ENCODE measurements at regions not wholly inside any gene's neighbourhood (a gene's known extent, or its start where the extent isn't known, plus 50 kb on each side); places are given as distances from the start of the nearest gene placed in this dataset.
"Not testable (repeated sequence)": the region's sequence is repeated elsewhere in the genome, so short reads cannot be mapped to it uniquely, and the experiment has no call there.

DNA sequence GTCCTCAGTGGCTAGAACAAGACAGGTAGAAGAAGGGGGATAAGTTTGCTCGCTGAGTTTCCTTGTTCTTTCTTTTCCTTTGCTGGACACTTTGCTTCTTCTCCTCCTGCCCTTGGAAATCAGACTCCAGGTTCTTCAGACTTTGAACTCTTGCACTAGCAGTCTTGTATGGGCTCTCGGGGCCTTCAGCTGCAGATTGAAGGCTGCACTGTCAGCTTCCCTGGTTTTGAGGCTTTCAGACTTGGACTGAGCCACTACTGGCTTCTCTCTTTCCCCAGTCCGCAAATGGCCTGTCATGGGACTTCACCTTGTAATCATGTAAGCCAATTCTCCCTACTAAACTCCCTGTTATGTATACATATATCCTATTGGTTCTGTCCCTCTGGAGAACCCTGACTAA is 379.8 kb downstream of the NDFIP2 start:
- DNase-seq = no peak

DNA sequence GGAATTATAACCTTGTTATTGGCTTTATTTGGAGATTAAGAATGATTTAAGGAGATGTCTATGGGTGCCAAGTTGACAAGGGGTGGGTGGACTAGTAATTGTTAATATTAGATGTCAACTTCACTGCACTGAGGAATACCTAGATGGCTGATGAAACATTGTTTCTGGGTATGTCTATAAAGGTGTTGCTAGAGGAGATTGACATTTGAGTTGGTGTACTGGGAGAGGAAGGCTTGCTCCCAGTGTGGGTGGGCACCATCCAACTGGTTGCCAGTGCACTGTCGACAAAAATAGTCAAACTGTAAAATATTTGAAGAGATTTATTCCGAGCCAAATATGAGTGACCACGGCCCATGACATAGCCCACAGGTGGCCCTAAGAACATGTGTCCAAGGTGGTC is 378.8 kb downstream of the NDFIP2 start:
- DNase-seq = no peak

DNA sequence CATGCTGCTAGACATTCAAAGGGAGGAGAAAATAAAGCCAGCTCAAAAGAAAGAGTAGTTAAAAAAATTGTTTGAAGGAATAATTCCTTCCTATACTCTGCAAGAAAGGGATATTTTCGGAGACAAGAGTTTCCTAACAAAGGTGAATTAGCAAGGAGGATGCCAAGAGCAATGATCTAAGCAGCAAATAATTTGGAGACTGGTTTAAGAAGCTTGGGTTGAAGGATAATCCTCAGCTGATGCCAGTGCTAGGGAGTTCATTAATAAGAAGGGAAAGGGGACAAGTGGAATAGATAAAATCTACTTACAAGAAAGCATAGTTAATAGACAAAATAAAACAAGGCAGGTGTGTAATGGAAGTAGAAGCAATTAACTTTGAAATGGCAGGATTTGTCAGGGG is 372.3 kb downstream of the NDFIP2 start:
- DNase-seq = no peak

DNA sequence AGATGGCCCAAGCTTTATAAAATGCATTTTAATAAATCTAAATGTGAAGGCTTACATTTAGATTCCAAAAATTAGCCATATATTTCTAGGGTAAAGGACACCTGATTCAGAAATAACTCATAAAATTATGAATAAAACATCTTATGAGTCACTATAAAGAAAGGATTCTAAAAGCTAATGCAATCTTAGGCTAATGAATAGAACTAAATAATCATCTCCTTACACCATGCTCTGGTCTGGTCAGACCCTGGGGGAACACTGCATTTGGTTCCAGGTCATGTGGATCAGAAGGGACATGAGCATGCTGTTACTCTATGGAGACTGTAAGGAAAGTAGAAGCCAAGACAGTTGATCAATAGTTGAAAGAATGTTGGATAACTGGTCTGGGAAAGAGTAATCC is 370.4 kb downstream of the NDFIP2 start:
- DNase-seq = no peak

DNA sequence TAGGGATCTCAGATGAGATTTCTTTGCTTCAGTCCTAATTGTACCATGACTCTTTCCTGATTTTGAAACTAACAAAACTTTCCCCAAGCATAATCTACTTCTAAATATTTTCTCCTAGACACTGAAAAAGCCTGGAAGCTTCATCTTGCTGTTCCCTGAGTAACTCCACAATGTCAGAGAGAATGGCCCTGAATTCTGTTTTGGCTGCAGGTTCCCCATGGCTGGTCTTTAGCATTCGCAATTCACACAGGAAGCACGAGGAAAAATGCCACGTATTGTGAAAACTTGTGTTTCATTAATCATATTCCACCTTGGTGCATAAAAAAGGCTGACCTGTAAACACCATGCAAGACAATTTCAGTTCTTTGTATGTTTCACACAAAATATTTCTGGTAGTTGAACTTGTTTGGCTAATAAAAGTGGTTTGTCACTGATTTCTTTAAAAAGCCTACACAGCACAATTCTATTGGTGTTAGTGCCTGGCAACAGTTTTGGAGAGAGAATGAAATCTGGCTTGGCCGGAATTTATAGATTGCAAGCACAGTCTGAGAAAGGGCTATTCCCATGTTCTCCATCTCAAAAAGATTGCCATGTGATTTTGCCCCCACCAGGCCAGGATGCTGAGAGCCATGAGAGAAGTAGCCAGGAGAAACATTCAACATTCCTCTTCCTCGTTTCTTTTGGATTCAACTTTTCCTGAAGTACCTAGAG is 367.1 kb downstream of the NDFIP2 start:
- no peak for DNase-seq

DNA sequence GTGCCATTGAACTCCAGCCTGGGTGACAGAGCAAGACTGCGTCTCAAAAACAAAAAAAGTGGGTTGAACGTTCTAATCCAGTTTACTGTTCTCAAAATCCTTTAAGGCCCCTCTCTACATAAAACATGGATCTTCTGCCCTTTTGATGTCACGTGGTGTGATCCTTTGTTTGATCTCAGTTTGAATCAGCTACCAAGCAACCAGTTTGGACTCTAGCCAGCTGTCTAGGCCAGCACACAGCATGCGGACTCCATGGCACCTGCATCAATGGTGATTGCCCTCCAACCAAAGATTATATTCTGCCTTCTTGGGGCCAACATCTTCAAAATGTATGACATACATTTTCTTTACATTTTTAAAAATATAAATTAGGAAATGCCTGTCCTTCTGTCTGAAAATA is 365.4 kb downstream of the NDFIP2 start:
- no peak for DNase-seq

DNA sequence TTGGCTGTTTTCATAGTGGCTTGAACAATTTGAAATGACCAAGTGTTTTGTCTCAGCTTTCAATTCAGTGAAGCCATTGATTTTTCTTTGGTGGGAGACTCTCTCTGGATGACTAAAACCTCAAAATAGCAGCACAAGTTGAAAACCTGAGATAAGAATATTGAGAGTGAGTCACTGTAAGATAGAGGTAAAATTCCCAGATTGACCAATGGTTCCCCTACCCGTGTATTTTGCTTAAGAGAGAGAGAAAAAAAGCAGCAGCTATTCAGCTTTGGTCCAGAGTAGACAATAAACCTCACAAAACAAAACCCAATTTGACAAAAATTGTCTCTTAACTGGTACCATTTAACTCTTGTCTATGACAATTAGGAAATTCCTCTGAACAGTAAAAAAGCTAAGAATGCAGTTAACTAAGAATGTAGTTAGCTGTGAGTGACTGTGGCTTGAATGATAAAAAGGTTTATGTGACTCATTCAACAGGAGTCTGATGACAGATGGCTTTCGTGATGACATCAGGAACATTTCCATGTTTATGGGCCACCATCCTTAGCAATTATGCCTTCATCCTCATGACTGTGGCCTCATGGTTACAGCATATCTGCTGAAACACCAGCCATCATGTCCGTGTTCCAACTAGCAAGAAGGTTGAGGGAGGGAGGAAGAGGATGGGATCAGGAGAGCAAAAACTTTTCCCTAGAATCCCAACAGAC is 356.9 kb downstream of the NDFIP2 start:
- DNase-seq = no peak

DNA sequence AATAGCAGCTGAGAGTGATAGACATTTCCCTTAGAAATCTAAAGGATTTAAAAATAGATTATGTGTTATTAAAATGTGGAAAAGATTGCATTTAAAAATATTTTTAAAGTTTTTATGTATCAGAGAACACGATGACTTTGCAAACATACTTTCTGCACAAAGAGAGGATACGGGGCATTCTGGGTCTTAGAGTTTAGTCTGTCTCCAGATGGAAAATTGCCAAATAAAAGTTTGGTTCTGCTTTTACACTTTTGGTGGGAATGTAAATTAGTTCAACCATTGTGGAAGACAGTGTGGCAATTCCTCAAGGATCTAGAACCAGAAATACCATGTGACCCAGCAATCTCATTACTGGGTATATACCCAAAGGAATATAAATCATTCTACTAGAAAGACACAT is 355.2 kb downstream of the NDFIP2 start:
- not testable (repeated sequence) for DNase-seq

DNA sequence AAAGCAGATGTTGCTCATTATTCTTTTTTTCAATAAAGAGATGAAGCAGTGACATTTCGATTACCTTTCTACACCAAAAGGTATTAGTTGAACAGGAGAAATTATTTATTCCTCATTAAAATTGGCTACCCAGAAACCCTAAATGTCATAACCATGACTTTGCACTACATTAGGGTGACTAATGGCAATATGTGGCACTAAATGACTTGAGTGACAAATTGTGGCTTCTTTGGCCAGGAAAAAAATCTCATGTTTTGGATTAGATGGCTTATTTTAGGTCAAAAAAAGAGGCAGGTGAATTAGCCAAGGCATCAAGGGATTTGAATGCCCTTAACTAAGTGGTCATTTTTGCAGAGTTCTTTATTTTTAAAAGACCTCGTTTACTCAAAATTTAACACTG is 353.9 kb downstream of the NDFIP2 start:
- no peak for DNase-seq

DNA sequence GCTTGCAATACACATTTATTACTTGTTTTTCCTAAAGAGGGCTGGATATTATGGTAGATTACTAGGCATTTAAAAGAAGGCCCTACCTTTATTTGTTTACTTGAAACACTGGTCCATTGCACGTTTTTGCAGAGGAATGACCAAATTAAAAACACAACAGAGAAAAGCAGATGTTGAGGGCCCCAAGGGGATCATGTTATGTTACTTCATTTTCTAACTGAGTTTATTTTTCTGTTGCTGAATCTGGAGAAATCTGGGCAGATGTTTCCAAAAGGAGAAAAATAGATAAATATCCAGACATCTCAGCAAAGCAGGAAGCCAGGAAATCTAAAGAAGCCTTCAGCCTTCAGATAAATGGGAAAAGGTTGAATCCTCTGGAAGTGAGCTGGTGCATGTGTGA is 353.0 kb downstream of the NDFIP2 start:
- no peak for DNase-seq

- DNase-seq = no peak
Measured at GRCh38 chr13:79831556-79831955, 350.6 kb downstream of the NDFIP2 start.

GRCh38 chr13:79830945-79831344 is 350.0 kb downstream of the NDFIP2 start:
- DNase-seq = no peak

DNA sequence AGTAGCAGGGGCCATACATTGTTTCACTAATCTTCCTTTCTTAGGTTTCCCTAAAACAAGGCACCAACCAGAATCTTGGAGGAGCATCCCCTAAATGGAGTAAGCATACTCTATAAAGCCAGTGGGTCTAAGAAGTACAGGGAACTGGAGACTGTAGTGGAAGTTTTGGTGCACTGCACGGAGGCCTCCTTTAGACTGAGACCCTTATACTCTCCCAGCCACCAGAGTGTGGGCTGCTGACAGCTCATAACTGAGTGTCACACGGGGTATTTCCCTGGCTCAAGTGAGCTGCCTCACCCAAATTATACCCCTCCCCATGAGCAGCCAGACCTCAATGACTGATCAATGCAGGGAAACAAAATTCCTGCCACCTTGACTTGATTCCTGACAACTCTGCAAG is 349.5 kb downstream of the NDFIP2 start:
- no peak for DNase-seq

DNA sequence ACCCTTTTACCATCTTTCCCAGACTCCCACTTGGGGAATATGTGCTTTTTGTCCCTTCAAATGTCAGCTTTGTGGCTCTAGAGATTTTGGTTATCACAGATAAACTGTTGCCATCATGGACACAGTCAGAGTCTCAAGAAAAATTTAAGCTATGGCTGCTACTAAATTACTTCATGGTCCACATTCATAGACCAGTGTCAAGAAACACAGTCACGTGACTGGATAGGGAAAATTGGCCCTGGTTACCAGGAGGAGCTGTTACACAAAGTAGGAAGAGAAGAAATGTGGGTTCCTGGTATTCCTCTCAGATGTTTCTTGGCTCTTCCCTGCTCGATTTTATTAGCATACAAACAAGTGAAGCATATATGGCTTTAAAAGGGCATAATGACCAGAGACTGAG is 348.9 kb downstream of the NDFIP2 start:
- no peak for DNase-seq

DNA sequence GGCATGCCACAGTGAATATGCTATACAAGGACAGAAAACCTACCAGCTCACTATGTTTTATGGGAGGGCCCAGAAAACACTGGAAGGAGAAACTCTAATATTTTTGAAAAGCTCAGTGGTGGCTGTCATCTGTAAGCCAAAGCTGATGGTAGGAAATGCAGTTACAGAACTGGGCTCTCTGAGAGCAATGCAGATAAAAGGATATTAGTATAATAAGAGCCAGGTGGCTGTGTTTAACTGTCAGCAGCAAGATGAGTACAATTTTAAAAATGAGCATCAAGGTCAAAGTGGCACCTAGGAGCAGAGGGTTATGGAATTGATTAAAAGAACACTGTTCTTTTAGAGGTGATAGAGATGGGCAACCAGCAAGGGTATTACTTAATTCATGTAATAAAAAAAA is 345.0 kb downstream of the NDFIP2 start:
- no peak for DNase-seq

- no peak for DNase-seq
Measured at GRCh38 chr13:79815041-79815440, 334.1 kb downstream of the NDFIP2 start.

DNA sequence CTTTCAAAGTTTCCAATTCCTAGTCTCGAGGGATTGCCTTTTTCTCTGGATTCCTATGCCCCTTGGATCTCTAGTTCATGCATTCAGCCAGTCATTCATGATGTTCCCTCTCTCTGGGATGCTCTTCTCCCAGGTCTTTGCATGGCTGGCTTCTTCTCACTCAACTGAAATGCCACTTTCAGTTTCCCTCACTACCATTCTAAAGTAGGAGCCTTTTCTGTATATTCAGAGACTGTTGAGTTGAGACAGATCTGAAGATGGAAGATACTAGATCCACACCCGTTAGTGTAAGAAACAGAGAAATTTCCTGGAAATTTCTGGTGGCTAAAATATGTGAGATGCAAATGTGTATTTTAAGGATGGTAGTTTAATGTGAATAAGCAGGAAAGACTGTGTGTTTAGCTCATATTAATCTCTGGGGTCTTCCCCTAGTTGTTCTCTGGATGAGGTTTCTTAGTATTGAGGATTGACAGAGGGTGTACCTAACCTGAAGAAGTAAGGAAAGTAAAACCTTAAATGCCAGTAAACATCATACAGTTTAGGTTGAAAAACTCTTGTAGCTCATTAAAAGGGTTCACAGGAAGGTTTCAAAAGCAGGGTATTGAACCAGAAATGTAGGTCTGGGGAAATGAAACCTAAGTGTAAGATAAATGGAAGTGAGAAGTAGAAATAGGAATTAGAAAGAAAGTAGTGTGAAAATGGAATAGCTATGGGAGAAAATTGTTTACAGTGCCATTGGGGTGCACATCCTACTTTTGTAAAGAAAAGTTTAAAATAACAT is 331.3 kb downstream of the NDFIP2 start:
- no peak for DNase-seq

DNA sequence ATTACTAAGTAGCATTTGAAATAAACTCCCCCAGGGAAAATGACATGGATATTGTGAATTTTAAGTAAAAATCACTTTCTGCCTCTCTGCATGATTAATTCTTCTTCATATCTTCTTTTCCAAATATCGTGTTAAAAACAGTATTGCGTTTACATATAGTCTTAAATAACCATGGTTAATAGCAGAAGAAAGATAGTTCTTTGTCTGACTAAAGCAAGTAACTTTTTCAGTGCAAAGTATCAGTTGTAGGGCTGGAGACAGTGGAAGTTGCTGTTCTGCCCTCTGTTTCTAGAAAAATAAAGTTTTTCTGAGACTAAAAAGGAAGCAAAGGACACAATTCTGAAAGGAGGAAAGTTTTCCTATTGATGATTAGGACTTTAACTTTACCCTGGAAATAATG is 330.2 kb downstream of the NDFIP2 start:
- DNase-seq = no peak

DNA sequence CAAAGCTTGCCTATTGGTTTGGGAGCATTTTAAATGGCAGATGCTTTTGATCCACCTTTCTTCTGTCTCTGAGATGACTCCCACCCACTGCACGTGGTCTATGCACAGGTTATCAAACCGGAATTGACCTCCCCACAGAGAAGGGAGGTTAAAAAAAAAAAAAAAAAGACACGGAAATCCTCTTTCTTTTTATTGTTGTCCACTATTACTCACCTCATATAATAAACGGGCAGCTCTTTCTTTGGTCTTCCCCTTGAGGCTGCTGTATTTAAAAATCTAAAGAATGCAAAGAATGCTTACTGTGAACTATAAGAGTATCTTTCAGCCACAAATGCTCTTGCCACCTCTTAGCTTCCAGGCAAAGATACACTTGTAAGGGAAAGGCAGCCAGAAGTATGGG is 329.7 kb downstream of the NDFIP2 start:
- DNase-seq = no peak

DNA sequence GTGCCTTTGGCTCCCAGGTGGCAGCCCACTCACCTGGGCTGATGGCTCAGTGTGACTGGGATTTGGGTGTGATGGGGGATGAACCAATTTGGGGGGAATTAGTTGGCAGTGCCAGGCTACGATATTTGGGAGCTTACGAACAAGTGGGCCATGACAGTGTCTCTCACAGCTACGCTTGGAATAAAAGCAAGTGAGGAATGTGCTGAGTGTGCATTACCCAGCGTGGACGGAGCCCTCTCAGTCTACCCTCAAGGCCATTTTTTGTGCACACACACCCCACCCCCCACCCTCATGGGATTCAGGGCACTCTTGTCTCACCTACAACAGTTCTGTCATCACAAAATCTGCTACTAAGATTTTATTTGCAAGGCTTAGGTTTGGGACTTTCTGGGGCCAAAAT is 329.1 kb downstream of the NDFIP2 start:
- DNase-seq = no peak

GRCh38 chr13:79808475-79808874 is 327.5 kb downstream of the NDFIP2 start:
- DNase-seq = no peak

DNA sequence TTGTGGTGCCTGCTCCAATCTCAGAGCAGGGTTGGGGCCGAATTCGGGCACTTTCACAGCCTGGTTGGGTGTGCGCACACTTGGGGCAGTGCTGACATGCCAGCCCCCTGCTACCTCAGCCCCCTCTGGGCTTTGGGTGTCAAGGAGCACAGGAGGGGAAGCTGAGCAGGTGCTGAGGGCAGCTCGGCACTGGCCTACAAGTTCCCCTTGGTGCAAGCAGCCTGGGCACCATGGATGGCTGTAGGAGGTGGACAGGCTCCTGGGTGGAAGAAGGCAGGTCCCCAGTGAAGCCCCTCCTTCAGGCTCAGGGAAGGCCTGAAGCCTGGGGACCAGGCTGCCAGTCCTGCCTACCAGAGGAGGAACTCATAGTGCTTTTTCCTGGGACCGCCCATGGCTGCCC is 326.6 kb downstream of the NDFIP2 start:
- no peak for DNase-seq

GRCh38 chr13:79806821-79807220 is 325.9 kb downstream of the NDFIP2 start:
- no peak for DNase-seq

GRCh38 chr13:79805317-79805716 is 324.4 kb downstream of the NDFIP2 start:
- no peak for DNase-seq

Measured in stimulated activated CD4-positive, alpha-beta T cell treated with anti-CD3 and anti-CD28 coated beads, Interleukin-2, amount 100 ng/mL, for 24 hours (primary cell).